ENCODE measurements at regions not wholly inside any gene's neighbourhood (a gene's known extent, or its start where the extent isn't known, plus 50 kb on each side); places are given as distances from the start of the nearest gene placed in this dataset.
"Not testable (repeated sequence)": the region's sequence is repeated elsewhere in the genome, so short reads cannot be mapped to it uniquely, and the experiment has no call there.

DNA sequence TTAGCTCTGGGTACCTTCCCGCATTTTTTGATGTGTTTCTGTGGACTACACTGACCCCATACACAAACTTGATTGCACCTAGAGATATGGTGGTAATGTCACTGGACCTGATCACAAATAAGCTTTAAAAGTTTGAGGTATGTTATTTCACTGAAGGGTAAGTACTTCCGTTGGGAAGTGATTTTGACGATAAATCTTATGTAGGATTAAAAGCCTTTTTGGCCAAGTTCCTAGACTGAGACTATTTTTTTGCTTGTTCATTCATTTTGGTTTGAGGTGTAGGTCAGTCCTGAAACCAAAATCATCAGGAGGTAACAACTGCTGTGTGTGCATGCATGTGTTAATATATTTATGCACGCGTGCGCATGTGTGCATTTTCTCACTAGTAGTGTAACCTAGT is 336.3 kb downstream of the TFAP2A start:
- Mint-ChIP-seq H3K4me1 (ENCODE audit: low read depth) (peaks cover 30% of the 10 kb centered on the region), H3K27ac (no peak overlapping the region), H3K27me3 (no peaks in the 10 kb centered on the region), H3K36me3 (ENCODE audit: low read depth) (no peaks in the 10 kb centered on the region), H3K4me3 (no peak overlapping the region), H3K9me3 (no peaks in the 10 kb centered on the region)
- intact Hi-C loops (cut with micrococcal nuclease), result no loop called here

- H3K4me3 Mint-ChIP-seq; H3K9me3 Mint-ChIP-seq; intact Hi-C loops (cut with micrococcal nuclease); H3K27me3 Mint-ChIP-seq; H3K27ac Mint-ChIP-seq; H3K36me3 Mint-ChIP-seq (ENCODE audit: low read depth); H3K4me1 Mint-ChIP-seq (ENCODE audit: low read depth): not testable (repeated sequence)
Observed at GRCh38 chr6:10074726-10075125, 340.1 kb downstream of the TFAP2A start.

DNA sequence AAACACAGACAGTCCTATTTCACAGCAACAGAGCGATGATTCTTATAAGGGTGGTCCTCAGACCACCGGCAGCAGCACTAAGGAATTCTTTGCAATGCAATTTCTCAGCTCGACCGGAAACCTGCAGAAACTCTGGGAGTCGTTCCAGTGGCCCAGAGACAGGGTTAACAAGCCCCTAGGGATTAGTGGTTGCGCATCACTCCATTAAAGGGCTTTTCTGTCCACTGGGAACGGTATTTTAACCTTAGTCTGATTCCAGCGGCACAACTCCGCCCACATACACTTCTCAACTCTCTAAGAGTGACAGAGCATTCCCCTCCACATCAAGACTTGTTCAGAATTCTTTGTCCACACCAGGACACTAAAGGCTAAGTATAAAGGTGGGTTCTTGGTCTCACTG is 341.5 kb downstream of the TFAP2A start:
- H3K4me3 Mint-ChIP-seq, result no peak overlapping the region
- intact Hi-C loops (cut with micrococcal nuclease), result no loop called here
- no peaks in the 10 kb centered on the region for H3K4me1 Mint-ChIP-seq (ENCODE audit: low read depth)
- no peaks in the 10 kb centered on the region for H3K36me3 Mint-ChIP-seq (ENCODE audit: low read depth)
- no peaks in the 10 kb centered on the region for H3K9me3 Mint-ChIP-seq
- no peak overlapping the region for H3K27ac Mint-ChIP-seq
- H3K27me3 Mint-ChIP-seq, result peaks cover 2% of the 10 kb centered on the region

DNA sequence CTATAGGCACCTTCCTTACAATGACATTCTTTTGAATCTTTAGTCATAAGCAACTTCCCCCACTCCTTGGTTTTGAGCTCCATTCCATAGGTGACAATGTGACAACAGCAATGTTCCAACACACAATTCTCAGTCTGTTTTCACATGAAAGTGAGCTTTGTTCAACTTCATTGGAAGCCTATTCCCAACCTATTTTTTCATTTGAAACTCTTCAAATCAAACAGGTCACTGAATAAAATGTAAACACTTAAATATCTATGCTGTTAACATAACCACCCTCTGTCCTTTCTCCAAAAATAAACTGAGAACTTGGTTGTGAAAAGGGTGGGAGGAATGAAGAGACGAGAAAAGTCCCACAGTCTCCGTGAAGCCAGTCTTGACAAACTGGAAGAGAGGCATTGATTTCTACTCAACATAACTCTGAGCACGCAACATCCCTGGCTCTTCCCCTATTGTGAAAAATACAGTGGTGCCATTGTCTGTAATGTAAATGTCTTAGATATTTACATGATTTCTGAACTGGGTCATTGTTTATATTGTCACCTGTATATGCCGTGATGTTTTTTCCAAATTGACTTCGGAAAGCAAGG is 343.1 kb downstream of the TFAP2A start:
- Mint-ChIP-seq H3K27ac (no peak overlapping the region), H3K4me1 (ENCODE audit: low read depth) (no peaks in the 10 kb centered on the region)

DNA sequence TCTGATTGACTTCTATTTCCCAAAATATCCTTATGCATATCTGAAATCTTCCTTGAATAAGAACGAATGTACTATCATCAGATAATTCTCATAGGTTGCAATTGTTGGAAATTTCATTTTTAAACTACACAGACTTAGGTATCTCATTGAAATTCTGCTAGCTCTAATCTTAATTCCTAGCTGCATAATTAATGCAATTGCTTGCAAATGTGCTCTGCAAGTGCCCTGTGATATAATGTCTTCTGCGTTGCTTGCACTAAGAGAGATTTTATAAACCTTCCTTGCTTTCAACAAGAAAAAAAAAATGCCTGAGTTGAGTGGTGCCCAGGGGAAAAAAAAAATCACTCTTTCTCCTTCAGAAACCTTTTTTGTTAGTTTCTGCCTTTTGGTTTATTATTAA is 354.9 kb downstream of the TFAP2A start:
- no peak overlapping the region for H3K4me3 Mint-ChIP-seq
- H3K27ac Mint-ChIP-seq, result no peak overlapping the region
- no peaks in the 10 kb centered on the region for H3K36me3 Mint-ChIP-seq (ENCODE audit: low read depth)
- intact Hi-C loops (cut with micrococcal nuclease), result no loop called here
- peaks cover 28% of the 10 kb centered on the region for H3K27me3 Mint-ChIP-seq
- no peaks in the 10 kb centered on the region for H3K4me1 Mint-ChIP-seq (ENCODE audit: low read depth)
- no peaks in the 10 kb centered on the region for H3K9me3 Mint-ChIP-seq

More for the DNA sequence above, 343.1 kb downstream of the TFAP2A start:
- Mint-ChIP-seq H3K9me3 (no peaks in the 10 kb centered on the region), H3K4me3 (no peak overlapping the region), H3K36me3 (ENCODE audit: low read depth) (no peaks in the 10 kb centered on the region), H3K27me3 (peaks cover 2% of the 10 kb centered on the region)
- intact Hi-C loops (cut with micrococcal nuclease), result no loop called here

DNA sequence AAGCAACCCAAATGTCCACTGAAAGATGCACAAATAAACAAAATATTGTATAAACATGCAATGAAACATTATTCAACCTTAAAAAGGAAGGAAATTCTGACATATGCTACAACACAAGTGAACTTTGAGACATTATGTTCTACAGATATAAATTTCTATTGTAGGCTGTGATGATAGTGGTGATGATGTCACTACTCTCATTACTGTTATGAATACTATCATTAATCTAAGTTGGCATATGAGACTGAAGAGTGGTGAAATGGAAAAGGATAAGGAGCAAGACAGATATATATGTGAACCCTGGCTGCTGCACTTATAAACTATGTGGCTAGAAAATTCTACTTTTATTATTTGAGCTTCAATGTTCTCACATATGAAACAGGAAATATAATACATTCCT is 360.2 kb downstream of the TFAP2A start:
- H3K27ac Mint-ChIP-seq, result no peak overlapping the region
- no peaks in the 10 kb centered on the region for H3K36me3 Mint-ChIP-seq (ENCODE audit: low read depth)
- peaks cover 8% of the 10 kb centered on the region for H3K27me3 Mint-ChIP-seq
- no peaks in the 10 kb centered on the region for H3K4me1 Mint-ChIP-seq (ENCODE audit: low read depth)
- no peak overlapping the region for H3K4me3 Mint-ChIP-seq
- peaks cover 18% of the 10 kb centered on the region for H3K9me3 Mint-ChIP-seq
- intact Hi-C loops (cut with micrococcal nuclease), result no loop called here

- Mint-ChIP-seq H3K27me3 (peaks cover 2% of the 10 kb centered on the region), H3K4me1 (ENCODE audit: low read depth) (no peaks in the 10 kb centered on the region), H3K4me3 (no peak overlapping the region), H3K27ac (no peak overlapping the region), H3K9me3 (peaks cover 18% of the 10 kb centered on the region), H3K36me3 (ENCODE audit: low read depth) (no peaks in the 10 kb centered on the region)
- intact Hi-C loops (cut with micrococcal nuclease), result no loop called here
Observed at GRCh38 chr6:10051283-10051682, 363.6 kb downstream of the TFAP2A start.

- no peaks in the 10 kb centered on the region for H3K4me1 Mint-ChIP-seq (ENCODE audit: low read depth)
- peaks cover 18% of the 10 kb centered on the region for H3K9me3 Mint-ChIP-seq
- intact Hi-C loops (cut with micrococcal nuclease), result no loop called here
- H3K27me3 Mint-ChIP-seq, result peaks cover 7% of the 10 kb centered on the region
- no peaks in the 10 kb centered on the region for H3K36me3 Mint-ChIP-seq (ENCODE audit: low read depth)
- no peak overlapping the region for H3K27ac Mint-ChIP-seq
- H3K4me3 Mint-ChIP-seq, result no peak overlapping the region
Observed at GRCh38 chr6:10048370-10049297, 366.2 kb downstream of the TFAP2A start.

DNA sequence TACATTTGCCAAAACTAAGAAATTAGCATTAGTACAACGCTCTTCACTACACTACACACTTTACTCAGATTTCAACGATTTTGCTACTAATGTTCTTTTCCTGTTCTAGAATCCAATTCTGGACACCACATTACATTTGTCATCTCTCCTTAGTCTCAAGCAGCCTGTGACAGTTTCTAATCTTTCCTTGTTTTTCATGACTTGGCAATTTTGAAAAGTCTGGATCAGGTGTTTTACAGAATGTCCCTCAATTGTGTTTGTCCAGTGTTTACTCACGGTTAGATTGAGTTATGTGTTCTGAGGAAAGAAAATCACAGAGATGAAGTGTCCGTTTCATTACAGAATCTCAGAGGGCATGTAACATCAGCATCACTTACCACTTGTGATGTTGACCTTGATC is 372.6 kb downstream of the TFAP2A start:
- Mint-ChIP-seq H3K9me3 (no peaks in the 10 kb centered on the region), H3K27me3 (peaks cover 9% of the 10 kb centered on the region), H3K4me3 (no peak overlapping the region), H3K4me1 (ENCODE audit: low read depth) (peaks cover 5% of the 10 kb centered on the region), H3K36me3 (ENCODE audit: low read depth) (no peaks in the 10 kb centered on the region), H3K27ac (no peak overlapping the region)
- intact Hi-C loops (cut with micrococcal nuclease), result no loop called here

DNA sequence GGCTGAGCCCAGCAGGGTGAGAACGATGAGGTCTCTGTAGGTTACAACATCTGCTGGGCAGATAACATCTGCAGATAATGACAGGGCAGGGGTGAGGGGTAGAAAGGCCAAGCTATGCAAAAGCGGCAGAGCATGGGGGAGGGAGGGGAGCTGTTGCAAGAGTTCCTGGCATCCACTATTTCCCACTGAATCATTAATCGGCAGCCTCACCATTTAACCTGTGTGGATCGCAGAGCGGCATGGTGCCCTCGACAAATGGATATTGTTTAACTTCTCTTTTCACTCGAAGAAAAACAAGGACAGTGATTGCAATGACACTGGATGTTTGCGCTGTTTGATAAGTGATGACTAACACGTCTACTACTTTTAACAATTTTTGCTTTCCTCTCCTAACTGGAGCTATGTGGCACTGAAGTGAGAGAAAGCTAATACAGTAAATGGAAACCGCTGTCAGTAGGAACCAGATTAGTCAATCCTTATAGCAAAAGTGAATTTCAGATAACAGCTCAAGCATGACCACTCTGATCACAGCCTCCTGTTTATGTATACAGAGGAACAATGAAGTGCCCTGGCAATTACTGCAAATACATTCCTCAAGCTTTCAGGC is 381.5 kb downstream of the TFAP2A start:
- Mint-ChIP-seq H3K9me3 (no peaks in the 10 kb centered on the region), H3K27ac (no peak overlapping the region), H3K36me3 (ENCODE audit: low read depth) (no peaks in the 10 kb centered on the region), H3K4me1 (ENCODE audit: low read depth) (peaks cover 5% of the 10 kb centered on the region), H3K4me3 (no peak overlapping the region), H3K27me3 (peaks cover 8% of the 10 kb centered on the region)
- intact Hi-C loops (cut with micrococcal nuclease), result no loop called here

- intact Hi-C loops (cut with micrococcal nuclease), result loop anchor here (2.0 kb wide), 1 partner anchor 397 kb away; no protein-coding TSS in a partner anchor
Observed at GRCh38 chr6:10031617-10032016, 383.3 kb downstream of the TFAP2A start.

DNA sequence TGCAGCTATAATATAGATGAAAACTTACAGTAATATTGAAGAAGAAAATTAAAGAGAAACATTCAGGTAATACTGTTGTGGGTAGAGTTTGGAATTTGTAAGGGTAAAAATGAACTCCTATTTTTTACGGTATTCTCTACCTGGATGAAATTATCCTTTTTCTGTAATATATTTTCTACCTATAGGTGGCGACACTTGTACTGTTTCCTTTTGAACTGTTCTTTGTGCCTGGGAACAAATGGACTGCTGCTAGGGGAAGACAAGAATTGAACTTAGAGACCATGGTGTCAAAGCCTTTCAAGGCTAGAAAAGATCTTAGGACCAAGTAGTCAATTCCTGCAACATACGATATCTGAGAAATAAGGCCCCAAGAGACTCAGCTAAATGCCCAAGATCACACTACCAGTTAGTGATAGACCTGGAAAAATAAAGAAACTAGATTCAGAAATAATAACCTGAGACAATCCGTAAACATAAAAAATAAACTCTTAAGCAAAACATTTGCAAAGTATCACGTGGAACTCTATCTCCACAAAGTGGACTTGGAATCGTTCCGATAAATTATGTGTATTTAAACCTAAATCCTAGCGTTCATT is 383.8 kb downstream of the TFAP2A start:
- Mint-ChIP-seq H3K36me3 (ENCODE audit: low read depth) (no peaks in the 10 kb centered on the region), H3K27ac (no peak overlapping the region), H3K4me1 (ENCODE audit: low read depth) (no peaks in the 10 kb centered on the region), H3K4me3 (no peak overlapping the region), H3K27me3 (peaks cover 8% of the 10 kb centered on the region), H3K9me3 (no peaks in the 10 kb centered on the region)
- intact Hi-C loops (cut with micrococcal nuclease), result loop anchor here (2.0 kb wide), 1 partner anchor 398 kb away; no protein-coding TSS in a partner anchor

More at GRCh38 chr6:10031617-10032016, 383.3 kb downstream of the TFAP2A start:
- Mint-ChIP-seq H3K4me1 (ENCODE audit: low read depth) (no peaks in the 10 kb centered on the region), H3K36me3 (ENCODE audit: low read depth) (no peaks in the 10 kb centered on the region), H3K27ac (no peak overlapping the region), H3K9me3 (no peaks in the 10 kb centered on the region), H3K27me3 (peaks cover 8% of the 10 kb centered on the region), H3K4me3 (no peak overlapping the region)

DNA sequence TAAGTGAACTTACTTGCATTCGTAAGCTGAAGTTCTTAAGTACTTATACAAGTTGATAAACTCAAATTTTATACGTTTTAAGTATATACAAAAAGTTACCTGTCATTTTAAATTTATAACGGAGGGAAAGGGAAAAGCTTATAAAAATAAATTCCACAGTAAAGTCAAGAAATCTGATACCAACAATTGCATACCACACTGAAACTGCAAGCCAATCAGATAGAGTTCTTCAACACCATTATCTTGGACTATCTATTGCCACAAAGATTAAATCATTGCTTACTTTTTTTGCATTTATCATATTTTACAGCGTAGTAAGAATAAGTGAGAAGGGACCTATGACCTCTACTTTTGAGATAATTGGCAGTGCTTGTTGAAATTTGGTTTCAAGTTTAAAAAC is 386.7 kb downstream of the TFAP2A start:
- H3K9me3 Mint-ChIP-seq, result no peaks in the 10 kb centered on the region
- no peaks in the 10 kb centered on the region for H3K4me1 Mint-ChIP-seq (ENCODE audit: low read depth)
- no peak overlapping the region for H3K4me3 Mint-ChIP-seq
- H3K36me3 Mint-ChIP-seq (ENCODE audit: low read depth), result no peaks in the 10 kb centered on the region
- intact Hi-C loops (cut with micrococcal nuclease), result no loop called here
- peaks cover 4% of the 10 kb centered on the region for H3K27me3 Mint-ChIP-seq
- no peak overlapping the region for H3K27ac Mint-ChIP-seq

- Mint-ChIP-seq H3K27ac (no peak overlapping the region), H3K4me3 (no peak overlapping the region), H3K36me3 (ENCODE audit: low read depth) (no peaks in the 10 kb centered on the region), H3K4me1 (ENCODE audit: low read depth) (no peaks in the 10 kb centered on the region), H3K9me3 (no peaks in the 10 kb centered on the region), H3K27me3 (peaks cover 7% of the 10 kb centered on the region)
- intact Hi-C loops (cut with micrococcal nuclease), result no loop called here
Observed at GRCh38 chr6:10019851-10020250, 395.0 kb downstream of the TFAP2A start.
